ENCODE measurements at regions not wholly inside any gene's neighbourhood (a gene's known extent, or its start where the extent isn't known, plus 50 kb on each side); places are given as distances from the start of the nearest gene placed in this dataset.

DNA sequence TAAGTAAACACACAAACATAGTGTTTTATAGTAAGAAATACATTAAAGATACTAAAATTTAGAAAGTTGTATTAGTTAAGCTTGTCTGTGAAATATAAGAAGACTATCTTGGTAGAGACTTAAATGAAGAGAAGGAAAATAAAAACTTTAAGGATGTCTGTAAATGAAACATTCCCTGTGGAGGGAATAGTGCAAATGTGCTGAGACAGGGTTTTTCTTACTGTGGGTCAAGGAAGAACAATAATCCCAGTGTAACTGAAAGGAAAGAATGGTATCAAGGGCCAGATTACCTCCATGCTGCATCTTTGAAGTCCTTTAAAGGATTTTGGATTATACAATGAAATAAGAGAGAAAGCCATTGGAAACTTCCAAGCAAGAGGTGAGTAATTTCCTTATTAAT, 547.5 kb upstream of the PCDH15 start:
- TF ChIP-seq FOXM1 (IDR thresholded peaks at IDR 0.05; ENCODE audit: borderline replicate concordance) (no peak), ELF4 (IDR thresholded peaks at IDR 0.05) (no peak), SUZ12 (IDR thresholded peaks at IDR 0.05) (no peak), HDGF (IDR thresholded peaks at IDR 0.05; ENCODE audit: borderline replicate concordance) (no peak), TARDBP (IDR thresholded peaks at IDR 0.05) (no peak), BHLHE40 (IDR thresholded peaks at IDR 0.05; ENCODE audit: borderline replicate concordance) (no peak), SP1 (IDR thresholded peaks at IDR 0.05) (no peak), ZNF384 (IDR thresholded peaks at IDR 0.05) (no peak)
